LNCaP clone FGC (cell line): ENCODE measurements at regions not wholly inside any gene's neighbourhood (a gene's known extent, or its start where the extent isn't known, plus 50 kb on each side); places are given as distances from the start of the nearest gene placed in this dataset.

ENCODE experiments used
- DNase-seq: peaks from one replicate; pipeline ENCODE4 v3.0.0-alpha.2; 2011; ENCODE audit warnings: low read depth
- H3K4me3 ChIP-seq: 2 replicates; pipeline ENCODE4 v1.5.1; 2011; ENCODE audit warnings: mild to moderate bottlenecking, low read depth, low read length, control low read depth
- CTCF ChIP-seq: IDR thresholded peaks from 2 replicates; pipeline ENCODE4 v1.5.1; 2012; ENCODE audit warnings: mild to moderate bottlenecking; ENCODE audit not compliant: control insufficient read depth, insufficient read depth; ENCODE audit errors: extremely low read depth

GRCh38 chr2:181310967-181311366 lies 146.2 kb upstream of the ITGA4 start:
- H3K4me3 ChIP-seq: no peak overlapping the region
- no peak for DNase-seq
- TF ChIP-seq CTCF: no peak

DNA sequence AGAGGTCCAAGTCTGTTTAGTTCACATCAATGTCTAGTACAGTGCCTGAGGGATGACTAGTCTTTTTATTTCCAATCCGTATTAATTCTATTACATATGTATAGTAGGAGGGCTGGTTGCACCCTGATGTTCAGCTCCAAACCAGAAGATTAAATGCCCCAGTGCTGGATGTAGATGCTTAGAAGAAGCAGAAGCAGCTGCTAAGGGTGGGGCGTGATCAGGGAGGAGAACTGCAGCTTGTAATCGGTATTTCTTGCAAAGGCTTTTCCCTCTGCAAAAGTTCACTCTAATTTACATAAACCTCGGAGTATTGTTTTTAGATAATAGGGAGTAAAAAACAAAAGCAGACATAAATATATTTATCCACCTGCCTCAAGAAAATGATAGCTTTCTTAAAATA lies 145.3 kb upstream of the ITGA4 start:
- no peak overlapping the region for H3K4me3 ChIP-seq
- DNase-seq: no peak
- no peak for TF ChIP-seq CTCF

DNA sequence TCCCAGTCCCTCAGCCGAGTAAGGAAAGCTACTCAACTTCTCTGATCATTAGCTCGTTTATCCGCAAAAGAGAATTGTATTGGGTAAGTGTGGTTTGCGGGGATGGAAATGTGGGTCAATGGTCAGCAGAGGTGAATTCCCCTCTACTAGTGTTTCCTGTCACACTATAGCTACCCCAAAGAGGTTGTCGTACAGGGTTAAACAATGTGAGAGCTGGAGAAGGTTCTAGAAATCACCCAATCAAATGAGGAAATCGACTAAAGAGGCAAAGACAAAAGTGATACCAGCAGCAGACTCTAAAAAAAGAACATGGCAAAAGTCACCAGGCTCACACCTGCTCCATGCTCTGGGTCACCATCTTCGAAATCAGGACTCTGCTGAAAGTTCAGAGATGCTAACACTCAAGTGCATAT lies 144.7 kb upstream of the ITGA4 start:
- TF ChIP-seq CTCF: no peak
- no peak overlapping the region for H3K4me3 ChIP-seq
- DNase-seq: no peak

GRCh38 chr2:181313845-181314244 lies 143.3 kb upstream of the ITGA4 start:
- no peak for DNase-seq
- no peak overlapping the region for H3K4me3 ChIP-seq
- no peak for TF ChIP-seq CTCF

- H3K4me3 ChIP-seq: no peak overlapping the region
- TF ChIP-seq CTCF: no peak
- no peak for DNase-seq
Observed at GRCh38 chr2:181314551-181314950, 142.6 kb upstream of the ITGA4 start.

DNA sequence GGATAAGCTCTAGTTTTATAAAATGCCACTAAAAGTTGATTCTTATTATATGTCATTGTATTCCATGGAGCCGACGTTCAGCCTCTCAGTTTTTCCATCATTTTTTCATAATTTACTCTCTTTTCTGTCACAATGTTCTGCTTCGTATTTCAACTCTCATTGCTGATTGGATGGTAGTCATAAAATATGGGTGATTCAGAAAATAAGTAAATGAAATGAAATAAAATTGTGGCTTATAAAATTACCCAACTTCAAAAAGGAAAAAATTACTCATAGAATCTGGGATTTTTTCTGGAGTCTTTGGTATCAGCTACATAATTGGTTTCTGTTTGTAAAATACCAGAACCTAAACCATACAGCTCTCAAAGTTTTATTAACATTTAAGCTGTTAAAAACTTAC lies 139.7 kb upstream of the ITGA4 start:
- no peak for TF ChIP-seq CTCF
- no peak for DNase-seq
- H3K4me3 ChIP-seq: no peak overlapping the region

- no peak overlapping the region for H3K4me3 ChIP-seq
- no peak for TF ChIP-seq CTCF
- DNase-seq: no peak
Observed at GRCh38 chr2:181318504-181319280, 138.5 kb upstream of the ITGA4 start.
